Progenitor cell of endocrine pancreas (in vitro differentiated cells): ENCODE measurements at regions not wholly inside any gene's neighbourhood (a gene's known extent, or its start where the extent isn't known, plus 50 kb on each side); places are given as distances from the start of the nearest gene placed in this dataset.

Source experiments
- DNase-seq: peaks from one replicate; pipeline ENCODE4 v3.0.0; 2021; ENCODE audit warnings: low spot score; ENCODE audit not compliant: unreplicated experiment
- H3K27ac Mint-ChIP-seq: 2 replicates; pipeline ENCODE4 v1.8.0; 2021; ENCODE audit warnings: mild to moderate bottlenecking, moderate library complexity, mixed read lengths
- H3K27me3 Mint-ChIP-seq: 2 replicates; pipeline ENCODE4 v1.8.0; 2021; ENCODE audit warnings: mixed read lengths
- H3K36me3 Mint-ChIP-seq: 2 replicates; pipeline ENCODE4 v1.8.0; 2022; ENCODE audit warnings: mixed read lengths; ENCODE audit not compliant: insufficient read depth
- H3K4me1 Mint-ChIP-seq: 2 replicates; pipeline ENCODE4 v1.8.0; 2021; ENCODE audit warnings: low read depth, mixed read lengths
- H3K4me3 Mint-ChIP-seq: 2 replicates; pipeline ENCODE4 v1.8.0; 2021; ENCODE audit warnings: low read depth, mild to moderate bottlenecking, moderate library complexity, mixed read lengths
- H3K9me3 Mint-ChIP-seq: 2 replicates; pipeline ENCODE4 v1.8.0; 2021; ENCODE audit warnings: low read depth, mixed read lengths
- CTCF ChIP-seq: fragments of 200-600 bp; sonication (generic); IDR thresholded peaks from one replicate; pipeline ENCODE4 v1.5.0; 2021; ENCODE audit warnings: antibody characterized with exemption, mild to moderate bottlenecking; ENCODE audit not compliant: unreplicated experiment

GRCh38 chr9:99356512-99356971 lies 134.5 kb downstream of the SEC61B start:
- Mint-ChIP-seq H3K27ac (no peak overlapping the region), H3K9me3 (no peaks in the 10 kb centered on the region), H3K36me3 (no peaks in the 10 kb centered on the region), H3K4me3 (no peak overlapping the region), H3K27me3 (peaks cover 37% of the 10 kb centered on the region), H3K4me1 (no peaks in the 10 kb centered on the region)
- DNase-seq, result no peak
- TF ChIP-seq CTCF, result no peak

DNA sequence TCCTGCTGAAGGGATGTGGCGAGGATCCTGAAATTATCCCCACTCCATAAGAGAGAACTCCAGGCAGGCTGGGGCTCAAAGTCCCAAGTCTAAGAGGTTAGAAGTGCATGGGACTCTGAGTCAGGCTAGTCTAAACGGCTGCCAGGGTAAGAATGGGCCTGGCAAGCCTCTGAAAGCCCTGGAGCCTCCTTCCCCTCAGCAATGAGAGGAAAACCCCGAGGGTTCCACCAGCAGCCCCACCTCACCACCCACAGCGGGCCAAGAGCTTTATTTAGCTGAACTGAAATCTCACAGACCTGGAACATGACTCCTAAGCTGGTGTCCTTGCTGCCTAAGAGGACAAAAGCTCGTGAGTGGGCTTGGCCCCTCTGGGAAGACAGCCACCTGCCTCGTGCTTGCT lies 135.5 kb downstream of the SEC61B start:
- no peak overlapping the region for H3K27ac Mint-ChIP-seq
- no peaks in the 10 kb centered on the region for H3K9me3 Mint-ChIP-seq
- no peak for DNase-seq
- H3K4me3 Mint-ChIP-seq, result no peak overlapping the region
- no peaks in the 10 kb centered on the region for H3K36me3 Mint-ChIP-seq
- TF ChIP-seq CTCF, result no peak
- peaks cover 45% of the 10 kb centered on the region for H3K27me3 Mint-ChIP-seq
- no peaks in the 10 kb centered on the region for H3K4me1 Mint-ChIP-seq

DNA sequence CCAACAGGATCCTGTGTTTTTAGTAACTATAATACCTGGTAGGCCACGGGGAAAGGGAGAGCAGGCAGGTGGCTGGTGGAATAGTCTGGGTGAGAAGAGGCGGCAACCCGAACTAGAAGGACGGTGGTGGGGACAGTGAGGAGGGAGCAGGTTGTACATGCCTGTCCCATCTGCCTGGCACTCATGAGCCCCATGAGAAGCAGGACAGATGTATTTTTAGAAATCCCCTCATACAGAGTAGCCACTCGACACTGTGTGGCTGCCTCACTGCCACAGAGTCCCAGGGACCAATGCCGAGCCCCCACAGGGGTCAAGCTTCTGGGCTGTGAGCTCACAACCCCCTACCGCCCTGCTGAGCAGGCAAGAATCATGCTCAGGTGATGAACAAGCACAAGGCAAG lies 136.6 kb downstream of the SEC61B start:
- Mint-ChIP-seq H3K27me3 (peaks cover 52% of the 10 kb centered on the region), H3K4me1 (no peaks in the 10 kb centered on the region), H3K4me3 (no peak overlapping the region), H3K27ac (no peak overlapping the region), H3K9me3 (no peaks in the 10 kb centered on the region), H3K36me3 (no peaks in the 10 kb centered on the region)
- DNase-seq, result no peak
- TF ChIP-seq CTCF, result no peak

DNA sequence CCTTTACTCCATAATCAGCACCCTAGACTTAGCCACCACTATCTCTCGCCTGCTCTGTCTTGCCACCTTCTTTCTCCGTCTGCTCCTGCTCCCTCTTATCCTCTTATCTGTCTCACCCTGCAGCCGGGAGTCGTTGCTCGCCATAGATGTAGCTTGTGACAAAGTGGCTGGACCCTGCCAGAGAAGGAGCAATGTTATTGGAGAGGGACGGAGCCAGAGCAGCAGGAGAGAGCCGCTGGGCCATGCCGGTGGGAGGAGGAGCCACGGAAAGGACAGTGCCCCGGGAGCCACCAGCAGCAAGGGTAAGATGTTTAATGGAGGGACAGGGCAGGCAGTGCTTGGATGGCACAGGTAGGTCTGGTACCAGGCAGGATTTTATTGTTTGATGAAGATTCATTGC lies 137.3 kb downstream of the SEC61B start:
- no peak for DNase-seq
- Mint-ChIP-seq H3K27me3 (peaks cover 52% of the 10 kb centered on the region), H3K4me1 (no peaks in the 10 kb centered on the region), H3K4me3 (no peak overlapping the region), H3K9me3 (no peaks in the 10 kb centered on the region), H3K36me3 (no peaks in the 10 kb centered on the region), H3K27ac (no peak overlapping the region)
- no peak for TF ChIP-seq CTCF

DNA sequence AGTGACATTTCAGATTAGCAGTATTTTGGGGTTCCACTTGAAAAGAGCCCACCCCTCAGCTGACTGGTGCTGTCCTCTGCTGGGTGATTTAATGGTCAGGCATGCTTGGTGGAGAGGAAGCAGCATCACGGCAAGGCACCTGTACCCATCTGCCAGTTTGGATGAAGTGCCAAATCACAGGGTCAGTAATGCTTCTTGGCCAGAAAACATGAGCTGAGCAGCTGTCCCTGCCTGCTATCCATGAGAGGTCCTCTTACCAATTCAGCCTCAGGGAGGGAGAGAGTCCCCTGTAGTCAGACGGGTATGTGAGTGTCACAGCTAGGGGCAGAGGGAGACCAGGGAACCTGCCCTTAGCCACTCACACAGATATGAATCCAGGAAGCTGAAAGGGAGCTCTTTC lies 137.9 kb downstream of the SEC61B start:
- Mint-ChIP-seq H3K4me1 (no peaks in the 10 kb centered on the region), H3K27ac (no peak overlapping the region), H3K4me3 (no peak overlapping the region), H3K9me3 (peaks cover 3% of the 10 kb centered on the region), H3K27me3 (peaks cover 56% of the 10 kb centered on the region), H3K36me3 (no peaks in the 10 kb centered on the region)
- no peak for DNase-seq
- TF ChIP-seq CTCF, result no peak
